HepG2 (cell line): ENCODE measurements at regions not wholly inside any gene's neighbourhood (a gene's known extent, or its start where the extent isn't known, plus 50 kb on each side); places are given as distances from the start of the nearest gene placed in this dataset.

Experiments used
- BCL6 ChIP-seq: IDR thresholded peaks from 2 replicates; pipeline ENCODE4 v1.6.1; 2016; ENCODE audit warnings: missing genetic modification reagents, missing compliant biosample characterization
- DRAP1 ChIP-seq: IDR thresholded peaks from 2 replicates; pipeline ENCODE4 v1.6.1; 2016; ENCODE audit warnings: missing genetic modification reagents, missing compliant biosample characterization
- GABPB1 ChIP-seq: IDR thresholded peaks from 2 replicates; pipeline ENCODE4 v1.6.1; 2016; ENCODE audit warnings: mild to moderate bottlenecking, missing genetic modification reagents, moderate library complexity, missing compliant biosample characterization
- HNF1B ChIP-seq: sonication (generic); formaldehyde crosslinking; IDR thresholded peaks from 2 replicates; pipeline ENCODE4 v1.5.1; 2020; ENCODE audit warnings: mild to moderate bottlenecking, moderate library complexity, missing genetic modification reagents
- KDM5A ChIP-seq: fragments of 200-600 bp; sonication (generic); IDR thresholded peaks from 2 replicates; pipeline ENCODE4 v1.7.0; 2018; ENCODE audit warnings: antibody characterized with exemption, mild to moderate bottlenecking, low read length, borderline replicate concordance
- NR3C1 ChIP-seq: sonication (generic); formaldehyde crosslinking; IDR thresholded peaks from 2 replicates; pipeline ENCODE4 v1.4.0; 2020; ENCODE audit warnings: missing genetic modification reagents
- ZMYM4 ChIP-seq: sonication (generic); formaldehyde crosslinking; IDR thresholded peaks from 2 replicates; pipeline ENCODE4 v1.8.1; 2023; ENCODE audit warnings: mild to moderate bottlenecking, missing genetic modification reagents
- ZNF543 ChIP-seq: sonication (generic); formaldehyde crosslinking; IDR thresholded peaks from 2 replicates; pipeline ENCODE4 v1.4.0; 2020; ENCODE audit warnings: mild to moderate bottlenecking, missing genetic modification reagents
- ZNF616 ChIP-seq: sonication (generic); formaldehyde crosslinking; IDR thresholded peaks from 2 replicates; pipeline ENCODE4 v1.5.0; 2020; ENCODE audit warnings: low read depth, mild to moderate bottlenecking, missing genetic modification reagents
- ZXDC ChIP-seq: sonication (generic); formaldehyde crosslinking; IDR thresholded peaks from 2 replicates; pipeline ENCODE4 v1.5.0; 2020; ENCODE audit warnings: mild to moderate bottlenecking, missing genetic modification reagents

GRCh38 chr3:148600440-148600839, 97.3 kb upstream of the AGTR1 start (continued):
- no peak for TF ChIP-seq ZXDC (CRISPR knock-in tag)
- no peak for TF ChIP-seq ZNF616 (CRISPR knock-in tag)
- no peak for TF ChIP-seq KDM5A
- TF ChIP-seq HNF1B = no peak
- no peak for TF ChIP-seq BCL6 (CRISPR knock-in tag)
- 0 out of 2 replicates have a peak, but pooled peaks have one; percentile 11 for TF ChIP-seq ZNF543 (CRISPR knock-in tag)
- TF ChIP-seq GABPB1 (CRISPR knock-in tag) = no peak
- TF ChIP-seq NR3C1 (CRISPR knock-in tag) = no peak
- peak; percentile 55 for TF ChIP-seq DRAP1 (CRISPR knock-in tag)
- TF ChIP-seq ZMYM4 (CRISPR knock-in tag) = no peak
- TF ChIP-seq, all 625 proteins: peak for 8
